Kidney (tissue), 13 donors: ENCODE measurements at regions not wholly inside any gene's neighbourhood (a gene's known extent, or its start where the extent isn't known, plus 50 kb on each side); places are given as distances from the start of the nearest gene placed in this dataset.
A peak's percentile ranks its signal among the peaks of the same experiment; 100 is the strongest.
"Not testable (repeated sequence)": the region's sequence is repeated elsewhere in the genome, so short reads cannot be mapped to it uniquely, and the experiment has no call there.

ENCODE experiments used
- DNase-seq, 5 donors: peaks; one replicate each; pipeline ENCODE4 v3.0.0-alpha.2; 2013 to 2020
- FAIRE-seq: peaks from 2 replicates; lab custom pipeline; 2012; peaks lifted over from hg19 to GRCh38; lab: Jason Lieb, UNC
- H3K27ac ChIP-seq, 2 donors: one replicate each; pipeline ENCODE4 v1.7.0; 2013; ENCODE audit warnings: low read depth in 2 of 2, low read length in 2 of 2, inconsistent platforms in 1 of 2
- H3K27me3 ChIP-seq: one replicate; pipeline ENCODE4 v1.7.1; 2013; ENCODE audit warnings: low read length, inconsistent platforms; ENCODE audit not compliant: control insufficient read depth, insufficient read depth
- H3K36me3 ChIP-seq, 3 donors: one replicate each; pipeline versions ENCODE4 v1.7.0 to v1.7.1; 2013; ENCODE audit warnings: low read length in 3 of 3, control low read depth in 1 of 3, inconsistent platforms in 1 of 3; ENCODE audit not compliant: insufficient read depth in 3 of 3, control insufficient read depth in 2 of 3
- H3K4me1 ChIP-seq, 3 donors: one replicate each; pipeline versions ENCODE4 v1.7.0 to v1.7.1; 2013; ENCODE audit warnings: low read length in 3 of 3, inconsistent platforms in 1 of 3, low read depth in 1 of 3; ENCODE audit not compliant: control insufficient read depth in 2 of 3, insufficient read depth in 2 of 3
- H3K4me3 ChIP-seq, 3 donors: one replicate each; pipeline versions ENCODE4 v1.7.0 to v1.8.1; 2013; ENCODE audit warnings: low read length in 3 of 3, control low read depth in 1 of 3, inconsistent platforms in 1 of 3
- H3K9ac ChIP-seq, 3 donors: one replicate each; pipeline versions ENCODE4 v1.7.0 to v1.7.1; 2013; ENCODE audit warnings: low read length in 3 of 3, control low read depth in 1 of 3, inconsistent platforms in 1 of 3
- H3K9me3 ChIP-seq, 3 donors: one replicate each; pipeline versions ENCODE4 v1.7.0 to v1.7.1; 2013; ENCODE audit warnings: low read length in 3 of 3, control low read depth in 1 of 3, inconsistent platforms in 1 of 3; ENCODE audit not compliant: control insufficient read depth in 2 of 3, insufficient read depth in 1 of 3
- intact Hi-C: fragments of 100-400 bp; cut with DNase I; formaldehyde crosslinking; loops from one replicate; pipeline ENCODE4 v1.11.1; 2022
- TF ChIP-seq, protein P1 (sequence below): IDR thresholded peaks from 3 replicates; pipeline ENCODE4 v1.5.1; 2012; ENCODE audit warnings: mild to moderate bottlenecking, moderate library complexity, borderline replicate concordance; ENCODE audit not compliant: insufficient read depth; ENCODE audit errors: extremely low read depth
- donor health status: control.
- donor health status: control.
- donor health status: control.
- donor health status: control.
- donor health status: control.
- donor health status: DM: yes; HTN: yes; CAD: no.
- donor health status: Normal renal cell carcinoma (clear cell type).

GRCh38 chr7:35871856-35872255 is 71.0 kb downstream of the SEPTIN7 start:
- intact Hi-C loops, result no loop called here
- TF ChIP-seq, protein P1, sequence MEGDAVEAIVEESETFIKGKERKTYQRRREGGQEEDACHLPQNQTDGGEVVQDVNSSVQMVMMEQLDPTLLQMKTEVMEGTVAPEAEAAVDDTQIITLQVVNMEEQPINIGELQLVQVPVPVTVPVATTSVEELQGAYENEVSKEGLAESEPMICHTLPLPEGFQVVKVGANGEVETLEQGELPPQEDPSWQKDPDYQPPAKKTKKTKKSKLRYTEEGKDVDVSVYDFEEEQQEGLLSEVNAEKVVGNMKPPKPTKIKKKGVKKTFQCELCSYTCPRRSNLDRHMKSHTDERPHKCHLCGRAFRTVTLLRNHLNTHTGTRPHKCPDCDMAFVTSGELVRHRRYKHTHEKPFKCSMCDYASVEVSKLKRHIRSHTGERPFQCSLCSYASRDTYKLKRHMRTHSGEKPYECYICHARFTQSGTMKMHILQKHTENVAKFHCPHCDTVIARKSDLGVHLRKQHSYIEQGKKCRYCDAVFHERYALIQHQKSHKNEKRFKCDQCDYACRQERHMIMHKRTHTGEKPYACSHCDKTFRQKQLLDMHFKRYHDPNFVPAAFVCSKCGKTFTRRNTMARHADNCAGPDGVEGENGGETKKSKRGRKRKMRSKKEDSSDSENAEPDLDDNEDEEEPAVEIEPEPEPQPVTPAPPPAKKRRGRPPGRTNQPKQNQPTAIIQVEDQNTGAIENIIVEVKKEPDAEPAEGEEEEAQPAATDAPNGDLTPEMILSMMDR, result no peak
- no peaks in the 10 kb centered on the region for H3K27me3 ChIP-seq
- DNase-seq (no peak), FAIRE-seq (no peak)
- H3K36me3 ChIP-seq, result no peaks in the 10 kb centered on the region
- H3K9me3 ChIP-seq, result no peaks in the 10 kb centered on the region
- no peak overlapping the region for H3K9ac ChIP-seq
- H3K4me3 ChIP-seq, result no peak overlapping the region
- H3K27ac ChIP-seq, result no peak overlapping the region
- no peaks in the 10 kb centered on the region for H3K4me1 ChIP-seq

GRCh38 chr7:35874886-35875285 is 74.0 kb downstream of the SEPTIN7 start:
- Histone ChIP-seq H3K4me1 (no peaks in the 10 kb centered on the region), H3K9me3 (no peaks in the 10 kb centered on the region), H3K9ac (no peak overlapping the region), H3K4me3 (no peak overlapping the region), H3K27ac (no peak overlapping the region), H3K36me3 (no peaks in the 10 kb centered on the region), H3K27me3 (no peaks in the 10 kb centered on the region)
- intact Hi-C loops, result no loop called here
- TF ChIP-seq, protein P1, result no peak
- DNase-seq, result peak in 1 of 5 donors; percentile 7
- FAIRE-seq, result peak; percentile 58

- intact Hi-C loops, result no loop called here
- TF ChIP-seq, protein P1, result no peak
- no peak for FAIRE-seq
- no peaks in the 10 kb centered on the region for H3K9me3 ChIP-seq
- no peak overlapping the region for H3K27ac ChIP-seq
- no peaks in the 10 kb centered on the region for H3K36me3 ChIP-seq
- no peaks in the 10 kb centered on the region for H3K27me3 ChIP-seq
- H3K9ac ChIP-seq, result no peak overlapping the region
- no peaks in the 10 kb centered on the region for H3K4me1 ChIP-seq
- no peak for DNase-seq
- no peak overlapping the region for H3K4me3 ChIP-seq
Observed at GRCh38 chr7:35875292-35875691, 74.4 kb downstream of the SEPTIN7 start.

GRCh38 chr7:35878351-35878750 is 77.5 kb downstream of the SEPTIN7 start:
- Histone ChIP-seq H3K36me3 (peaks cover 0 to 5% (median 0%) of the 10 kb centered on the region in 3 donors), H3K9me3 (no peaks in the 10 kb centered on the region), H3K27ac (no peak overlapping the region), H3K4me1 (no peaks in the 10 kb centered on the region), H3K9ac (no peak overlapping the region), H3K4me3 (no peak overlapping the region), H3K27me3 (no peaks in the 10 kb centered on the region)
- FAIRE-seq (no peak), DNase-seq (no peak)
- intact Hi-C loops, result no loop called here
- TF ChIP-seq, protein P1, result no peak

DNA sequence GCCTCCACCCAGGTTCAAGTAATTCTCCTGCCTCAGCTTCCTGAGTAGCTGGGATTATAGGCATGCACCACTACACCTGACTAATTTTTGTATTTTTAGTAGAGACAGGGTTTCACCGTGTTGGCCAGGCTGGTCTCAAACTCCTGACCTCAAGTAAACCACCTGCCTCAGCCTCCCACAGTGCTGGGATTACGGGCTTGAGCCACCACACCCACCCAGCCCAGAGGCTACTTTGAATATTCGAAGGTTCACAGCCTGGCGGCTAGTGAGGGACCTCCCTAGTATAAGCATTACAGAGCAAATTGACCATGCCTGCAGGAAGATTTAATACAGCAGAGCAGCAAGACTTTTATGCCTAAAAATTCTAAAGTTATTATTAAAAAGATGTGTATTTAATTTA is 86.6 kb downstream of the SEPTIN7 start:
- H3K27ac ChIP-seq, DNase-seq, H3K9ac ChIP-seq, H3K27me3 ChIP-seq, H3K4me3 ChIP-seq, H3K9me3 ChIP-seq, intact Hi-C loops, FAIRE-seq, H3K4me1 ChIP-seq: not testable (repeated sequence)
- peaks cover 2 to 11% (median 6%) of the 10 kb centered on the region in 3 donors for H3K36me3 ChIP-seq
